Hepatic stellate cell (primary cell): ENCODE measurements at regions not wholly inside any gene's neighbourhood (a gene's known extent, or its start where the extent isn't known, plus 50 kb on each side); places are given as distances from the start of the nearest gene placed in this dataset.
"Not testable (repeated sequence)": the region's sequence is repeated elsewhere in the genome, so short reads cannot be mapped to it uniquely, and the experiment has no call there.

ENCODE experiments used
- DNase-seq: peaks from one replicate; pipeline ENCODE4 v3.0.0; 2011; ENCODE audit warnings: low spot score

GRCh38 chr2:10223932-10224720 is 78.6 kb upstream of the HPCAL1 start:
- DNase-seq: no peak

- DNase-seq: no peak
These were observed 78.0 kb upstream of the HPCAL1 start for GRCh38 chr2:10224734-10225133.

GRCh38 chr2:10225291-10226037 is 77.2 kb upstream of the HPCAL1 start:
- no peak for DNase-seq

GRCh38 chr2:10226038-10226724 is 76.5 kb upstream of the HPCAL1 start:
- DNase-seq: no peak

GRCh38 chr2:10228611-10229365 is 73.9 kb upstream of the HPCAL1 start:
- no peak for DNase-seq

GRCh38 chr2:10229462-10230099 is 73.1 kb upstream of the HPCAL1 start:
- DNase-seq: no peak

GRCh38 chr2:10230499-10230898 is 72.2 kb upstream of the HPCAL1 start:
- no peak for DNase-seq

- not testable (repeated sequence) for DNase-seq
These were observed 71.8 kb upstream of the HPCAL1 start for GRCh38 chr2:10230921-10231320.

- no peak for DNase-seq
These were observed 71.1 kb upstream of the HPCAL1 start for GRCh38 chr2:10231551-10232085.

- no peak for DNase-seq
These were observed 70.4 kb upstream of the HPCAL1 start for GRCh38 chr2:10232096-10232815.

GRCh38 chr2:10233131-10234012 is 69.3 kb upstream of the HPCAL1 start:
- no peak for DNase-seq

GRCh38 chr2:10234013-10234306 is 68.7 kb upstream of the HPCAL1 start:
- DNase-seq: no peak

- DNase-seq: no peak
These were observed 68.2 kb upstream of the HPCAL1 start for GRCh38 chr2:10234409-10235094.

- DNase-seq: no peak
These were observed 67.4 kb upstream of the HPCAL1 start for GRCh38 chr2:10235099-10235908.

GRCh38 chr2:10235909-10236550 is 66.7 kb upstream of the HPCAL1 start:
- DNase-seq: no peak

- DNase-seq: no peak
These were observed 65.9 kb upstream of the HPCAL1 start for GRCh38 chr2:10236571-10237391.
